ENCODE measurements at regions not wholly inside any gene's neighbourhood (a gene's known extent, or its start where the extent isn't known, plus 50 kb on each side); places are given as distances from the start of the nearest gene placed in this dataset.
"Not testable (repeated sequence)": the region's sequence is repeated elsewhere in the genome, so short reads cannot be mapped to it uniquely, and the experiment has no call there.

- not testable (repeated sequence) for DNase-seq (ENCODE audit: low spot score)
Observed at GRCh38 chr21:5975719-5976118, 4545.7 kb upstream of the TPTE start.

- DNase-seq (ENCODE audit: low spot score): not testable (repeated sequence)
Observed at GRCh38 chr21:5997586-5997985, 4523.8 kb upstream of the TPTE start.

GRCh38 chr21:6015422-6016057 lies 4505.8 kb upstream of the TPTE start:
- not testable (repeated sequence) for DNase-seq (ENCODE audit: low spot score)

- DNase-seq (ENCODE audit: low spot score): not testable (repeated sequence)
Observed at GRCh38 chr21:6020460-6020859, 4500.9 kb upstream of the TPTE start.

GRCh38 chr21:6020953-6021716 lies 4500.2 kb upstream of the TPTE start:
- not testable (repeated sequence) for DNase-seq (ENCODE audit: low spot score)

GRCh38 chr21:6021717-6022270 lies 4499.6 kb upstream of the TPTE start:
- DNase-seq (ENCODE audit: low spot score): not testable (repeated sequence)

GRCh38 chr21:6023331-6023730 lies 4498.1 kb upstream of the TPTE start:
- DNase-seq (ENCODE audit: low spot score): not testable (repeated sequence)

- not testable (repeated sequence) for DNase-seq (ENCODE audit: low spot score)
Observed at GRCh38 chr21:6025139-6025538, 4496.2 kb upstream of the TPTE start.

GRCh38 chr21:6027497-6027896 lies 4493.9 kb upstream of the TPTE start:
- DNase-seq (ENCODE audit: low spot score): not testable (repeated sequence)

GRCh38 chr21:6034124-6034678 lies 4487.2 kb upstream of the TPTE start:
- not testable (repeated sequence) for DNase-seq (ENCODE audit: low spot score)

- DNase-seq (ENCODE audit: low spot score): not testable (repeated sequence)
Observed at GRCh38 chr21:6034820-6035473, 4486.4 kb upstream of the TPTE start.

GRCh38 chr21:6035474-6036155 lies 4485.8 kb upstream of the TPTE start:
- not testable (repeated sequence) for DNase-seq (ENCODE audit: low spot score)

GRCh38 chr21:6039224-6039623 lies 4482.2 kb upstream of the TPTE start:
- not testable (repeated sequence) for DNase-seq (ENCODE audit: low spot score)

GRCh38 chr21:6040095-6040494 lies 4481.3 kb upstream of the TPTE start:
- DNase-seq (ENCODE audit: low spot score): not testable (repeated sequence)

- DNase-seq (ENCODE audit: low spot score): not testable (repeated sequence)
Observed at GRCh38 chr21:6043430-6044275, 4477.7 kb upstream of the TPTE start.

GRCh38 chr21:6044695-6045094 lies 4476.7 kb upstream of the TPTE start:
- not testable (repeated sequence) for DNase-seq (ENCODE audit: low spot score)

GRCh38 chr21:6049930-6050329 lies 4471.5 kb upstream of the TPTE start:
- DNase-seq (ENCODE audit: low spot score): not testable (repeated sequence)

GRCh38 chr21:6052109-6052508 lies 4469.3 kb upstream of the TPTE start:
- not testable (repeated sequence) for DNase-seq (ENCODE audit: low spot score)

- not testable (repeated sequence) for DNase-seq (ENCODE audit: low spot score)
Observed at GRCh38 chr21:6053145-6053544, 4468.2 kb upstream of the TPTE start.

- DNase-seq (ENCODE audit: low spot score): not testable (repeated sequence)
Observed at GRCh38 chr21:6058997-6059396, 4462.4 kb upstream of the TPTE start.

Measured in HT-29 (cell line).